DOHH2 (cell line): ENCODE measurements at regions not wholly inside any gene's neighbourhood (a gene's known extent, or its start where the extent isn't known, plus 50 kb on each side); places are given as distances from the start of the nearest gene placed in this dataset.

Experiments used
- H3F3A ChIP-seq: fragments of 200-600 bp; sonication (generic), shearing (Covaris generic); 2 replicates; pipeline ENCODE4 v1.6.0; 2016; ENCODE audit warnings: antibody characterized with exemption, mild to moderate bottlenecking; ENCODE audit not compliant: control insufficient read depth, insufficient read depth
- H3K27ac ChIP-seq: fragments of 200-600 bp; sonication (generic); 2 replicates; pipeline ENCODE4 v1.5.1; 2014; ENCODE audit warnings: low read depth, mild to moderate bottlenecking, low read length, moderate library complexity
- H3K27me3 ChIP-seq: fragments of 200-600 bp; sonication (generic); 2 replicates; pipeline ENCODE4 v1.6.1; 2014; ENCODE audit warnings: mild to moderate bottlenecking, low read length, mixed read lengths; ENCODE audit not compliant: control insufficient read depth
- H3K36me3 ChIP-seq: fragments of 200-600 bp; sonication (generic); 2 replicates; pipeline ENCODE4 v1.6.1; 2014; ENCODE audit warnings: mild to moderate bottlenecking, low read length, moderate library complexity, mixed read lengths; ENCODE audit not compliant: control insufficient read depth
- H3K4me1 ChIP-seq: fragments of 200-600 bp; sonication (generic); 2 replicates; pipeline ENCODE4 v1.6.1; 2014; ENCODE audit warnings: mild to moderate bottlenecking, low read length, mixed read lengths; ENCODE audit not compliant: control insufficient read depth
- H3K4me2 ChIP-seq: fragments of 200-600 bp; sonication (generic); 2 replicates; pipeline ENCODE4 v1.6.0; 2014; ENCODE audit warnings: mild to moderate bottlenecking, low read length, moderate library complexity
- H3K4me3 ChIP-seq: fragments of 200-600 bp; sonication (generic); 2 replicates; pipeline ENCODE4 v1.5.1; 2014; ENCODE audit warnings: mild to moderate bottlenecking, low read length, mixed read lengths
- H3K79me2 ChIP-seq: fragments of 200-600 bp; sonication (generic); 2 replicates; pipeline ENCODE4 v1.6.1; 2014; ENCODE audit warnings: mild to moderate bottlenecking, low read length, mixed read lengths; ENCODE audit not compliant: control insufficient read depth
- H3K9me2 ChIP-seq: fragments of 200-600 bp; sonication (generic); replicated peaks from 2 replicates; pipeline ENCODE4 v1.6.1; 2014; ENCODE audit warnings: mild to moderate bottlenecking, low read length, mixed read lengths; ENCODE audit not compliant: control insufficient read depth
- H3K9me3 ChIP-seq: fragments of 200-600 bp; sonication (generic); 2 replicates; pipeline ENCODE4 v1.6.1; 2014; ENCODE audit warnings: antibody characterized with exemption, low read length, mixed read lengths; ENCODE audit not compliant: control insufficient read depth, insufficient read depth
- H4K20me1 ChIP-seq: fragments of 200-600 bp; sonication (generic); 2 replicates; pipeline ENCODE4 v1.6.0; 2014; ENCODE audit warnings: low read depth, mild to moderate bottlenecking, antibody characterized with exemption, low read length, moderate library complexity; ENCODE audit not compliant: control insufficient read depth, insufficient read depth
- CTCF ChIP-seq: fragments of 200-600 bp; sonication (generic); IDR thresholded peaks from one replicate; pipeline ENCODE4 v1.5.1; 2014; ENCODE audit warnings: antibody characterized with exemption, mild to moderate bottlenecking, low read depth, low read length; ENCODE audit not compliant: poor library complexity, severe bottlenecking
- EZH2phosphoT487 ChIP-seq: fragments of 200-600 bp; sonication (generic); IDR thresholded peaks from 2 replicates; pipeline ENCODE4 v1.6.1; 2017; ENCODE audit warnings: borderline replicate concordance, mild to moderate bottlenecking, antibody characterized with exemption, low read length, moderate library complexity, mixed read lengths

GRCh38 chr15:93830221-93831080 lies 400.9 kb upstream of the MCTP2 start:
- H3F3A ChIP-seq = no peaks in the 10 kb centered on the region
- no peaks in the 10 kb centered on the region for H3K79me2 ChIP-seq
- no peak overlapping the region for H3K27ac ChIP-seq
- H3K4me1 ChIP-seq = no peaks in the 10 kb centered on the region
- no peaks in the 10 kb centered on the region for H3K9me3 ChIP-seq
- H3K36me3 ChIP-seq = no peaks in the 10 kb centered on the region
- H3K27me3 ChIP-seq = no peaks in the 10 kb centered on the region
- H4K20me1 ChIP-seq = no peaks in the 10 kb centered on the region
- H3K9me2 ChIP-seq = no peaks in the 10 kb centered on the region
- no peak for TF ChIP-seq EZH2phosphoT487
- no peak for TF ChIP-seq CTCF
- H3K4me2 ChIP-seq = no peak overlapping the region
- H3K4me3 ChIP-seq = no peak overlapping the region

DNA sequence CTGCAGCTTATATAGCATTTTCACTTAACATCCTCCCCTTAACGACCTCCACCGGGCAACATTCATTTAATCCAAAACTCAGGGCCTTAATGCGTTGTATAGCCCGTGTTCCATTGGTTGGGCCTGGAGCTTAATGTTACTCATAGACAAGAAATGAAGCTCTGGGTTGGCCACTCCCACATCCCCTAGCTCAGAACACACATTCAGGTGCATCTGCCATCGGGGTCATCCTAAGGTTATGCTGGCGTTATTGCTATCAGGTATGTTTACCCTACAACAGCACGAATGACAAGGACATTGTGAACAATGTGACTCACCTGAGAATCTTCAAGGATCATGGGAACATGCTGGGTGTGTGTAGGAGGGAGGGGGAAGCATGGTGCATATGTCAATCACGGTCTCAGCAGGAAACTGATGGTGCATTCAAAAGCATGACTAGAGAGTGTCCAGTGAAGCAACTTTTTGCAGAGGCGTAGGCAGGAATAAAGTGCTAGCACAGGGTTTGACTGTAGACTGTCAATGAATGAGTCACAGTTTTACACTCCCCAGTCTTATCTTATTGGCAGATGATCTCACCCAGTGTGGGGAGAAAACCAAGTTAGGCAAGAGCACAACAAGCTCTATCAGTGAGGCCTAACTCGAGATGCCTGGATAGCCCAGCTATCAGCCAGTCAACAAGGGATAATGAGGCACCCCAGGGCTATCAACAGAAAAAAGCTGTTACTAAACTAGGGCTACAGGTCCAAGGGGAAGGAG lies 402.1 kb upstream of the MCTP2 start:
- Histone ChIP-seq H3K4me1 (no peaks in the 10 kb centered on the region), H3K9me3 (no peaks in the 10 kb centered on the region), H3K79me2 (no peaks in the 10 kb centered on the region), H3F3A (no peaks in the 10 kb centered on the region), H3K27me3 (no peaks in the 10 kb centered on the region), H4K20me1 (no peaks in the 10 kb centered on the region), H3K9me2 (no peaks in the 10 kb centered on the region), H3K27ac (no peak overlapping the region), H3K36me3 (no peaks in the 10 kb centered on the region), H3K4me2 (no peak overlapping the region), H3K4me3 (no peak overlapping the region)
- TF ChIP-seq CTCF (no peak), EZH2phosphoT487 (no peak)

DNA sequence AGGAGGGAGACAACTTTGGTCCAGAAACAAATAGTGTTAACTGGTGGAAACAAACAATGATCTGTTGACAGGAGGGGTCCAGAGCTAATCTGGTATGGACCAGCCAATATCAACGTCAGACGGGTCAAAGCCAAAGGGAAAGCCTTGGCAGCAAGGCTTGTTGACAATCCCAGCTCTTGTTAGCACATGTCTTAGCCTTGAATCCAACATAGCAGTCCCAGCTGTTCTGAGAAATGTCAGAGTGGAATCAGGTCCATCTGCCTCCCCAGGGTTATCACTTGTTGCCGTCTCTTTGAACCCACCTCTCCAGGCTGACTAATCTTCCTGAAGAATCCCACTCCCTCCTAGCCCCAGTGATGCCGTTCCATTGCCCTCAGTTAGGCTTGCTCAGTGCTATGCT lies 404.6 kb upstream of the MCTP2 start:
- H3K4me1 ChIP-seq = no peaks in the 10 kb centered on the region

More for the DNA sequence above, 404.6 kb upstream of the MCTP2 start:
- H3K79me2 ChIP-seq = no peaks in the 10 kb centered on the region
- H3K9me3 ChIP-seq = no peaks in the 10 kb centered on the region
- no peak overlapping the region for H3K4me2 ChIP-seq
- H3K36me3 ChIP-seq = no peaks in the 10 kb centered on the region
- no peak overlapping the region for H3K27ac ChIP-seq
- no peaks in the 10 kb centered on the region for H3K9me2 ChIP-seq
- no peak overlapping the region for H3K4me3 ChIP-seq
- no peaks in the 10 kb centered on the region for H3K27me3 ChIP-seq
- TF ChIP-seq EZH2phosphoT487 = no peak
- TF ChIP-seq CTCF = no peak
- no peaks in the 10 kb centered on the region for H4K20me1 ChIP-seq
- no peaks in the 10 kb centered on the region for H3F3A ChIP-seq
